Parathyroid adenoma (tissue), 2 donors: ENCODE measurements at regions not wholly inside any gene's neighbourhood (a gene's known extent, or its start where the extent isn't known, plus 50 kb on each side); places are given as distances from the start of the nearest gene placed in this dataset.

Experiments used
- H2AFZ ChIP-seq: fragments of 300-600 bp; sonication (generic); one replicate; pipeline ENCODE4 v1.7.0; 2017; ENCODE audit warnings: antibody characterized with exemption, mild to moderate bottlenecking
- H3K27ac ChIP-seq: fragments of 300-600 bp; sonication (generic); one replicate; pipeline ENCODE4 v1.7.0; 2017
- H3K27me3 ChIP-seq: fragments of 300-600 bp; sonication (generic); one replicate; pipeline ENCODE4 v1.7.0; 2017; ENCODE audit warnings: low read length; ENCODE audit not compliant: control insufficient read depth, insufficient read depth
- H3K36me3 ChIP-seq: fragments of 300-600 bp; sonication (generic); one replicate; pipeline ENCODE4 v1.7.0; 2017; ENCODE audit warnings: low read length; ENCODE audit not compliant: control insufficient read depth, insufficient read depth
- H3K4me1 ChIP-seq: fragments of 300-600 bp; sonication (generic); one replicate; pipeline ENCODE4 v1.7.0; 2017; ENCODE audit warnings: control low read depth
- H3K4me2 ChIP-seq: fragments of 300-600 bp; sonication (generic); one replicate; pipeline ENCODE4 v1.7.0; 2017; ENCODE audit warnings: low read length
- H3K4me3 ChIP-seq: fragments of 300-600 bp; sonication (generic); one replicate; pipeline ENCODE4 v1.7.0; 2017; ENCODE audit warnings: low read depth, low read length
- H3K79me2 ChIP-seq: fragments of 300-600 bp; sonication (generic); one replicate; pipeline ENCODE4 v1.7.0; 2017; ENCODE audit warnings: control low read depth
- H3K9ac ChIP-seq: fragments of 300-600 bp; sonication (generic); one replicate; pipeline ENCODE4 v1.7.0; 2017; ENCODE audit warnings: mild to moderate bottlenecking
- H3K9me3 ChIP-seq: fragments of 300-600 bp; sonication (generic); one replicate; pipeline ENCODE4 v1.7.0; 2017; ENCODE audit warnings: low read length; ENCODE audit not compliant: control insufficient read depth
- TF ChIP-seq, protein P1 (sequence below): fragments of 300-600 bp; sonication (generic); IDR thresholded peaks from one replicate; pipeline ENCODE4 v1.7.0; 2017; ENCODE audit warnings: antibody characterized with exemption, mild to moderate bottlenecking
- donor health status: primary hyperparathyroidism.

DNA sequence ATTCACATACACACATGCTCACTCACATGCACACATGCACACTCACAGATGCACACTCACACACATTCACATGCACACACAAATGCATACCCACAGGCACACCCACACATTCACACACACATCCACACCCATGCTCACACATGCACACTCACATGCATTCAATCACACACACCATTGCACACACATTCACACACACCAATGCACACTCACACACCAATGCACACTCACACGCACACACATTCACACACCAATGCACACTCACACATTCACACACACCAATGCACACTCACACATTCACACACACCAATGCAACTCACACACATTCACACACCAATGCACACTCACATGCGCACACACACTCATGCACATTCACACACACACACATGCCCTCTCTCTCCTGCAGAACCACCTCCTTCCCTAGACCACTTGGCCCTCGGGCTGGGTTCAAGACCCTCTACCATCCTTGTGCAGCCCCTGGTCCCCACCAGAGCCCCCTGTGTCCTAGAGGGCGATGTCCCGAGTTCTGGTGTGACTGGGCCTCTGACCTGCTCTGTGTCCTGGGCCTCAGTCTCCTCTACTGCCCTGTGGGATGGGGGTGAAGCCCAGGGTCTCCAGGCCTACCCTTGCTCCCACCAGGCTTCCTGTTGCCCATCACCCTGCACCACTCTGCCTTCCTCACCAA, 139.0 kb downstream of the OLFM1 start:
- Histone ChIP-seq H3K4me2 (no peak overlapping the region), H2AFZ (no peak overlapping the region), H3K4me3 (no peak overlapping the region), H3K27me3 (no peaks in the 10 kb centered on the region), H3K9ac (no peak overlapping the region), H3K36me3 (no peaks in the 10 kb centered on the region), H3K27ac (no peak overlapping the region), H3K4me1 (no peaks in the 10 kb centered on the region), H3K79me2 (no peaks in the 10 kb centered on the region), H3K9me3 (no peaks in the 10 kb centered on the region)
- TF ChIP-seq, protein P1, sequence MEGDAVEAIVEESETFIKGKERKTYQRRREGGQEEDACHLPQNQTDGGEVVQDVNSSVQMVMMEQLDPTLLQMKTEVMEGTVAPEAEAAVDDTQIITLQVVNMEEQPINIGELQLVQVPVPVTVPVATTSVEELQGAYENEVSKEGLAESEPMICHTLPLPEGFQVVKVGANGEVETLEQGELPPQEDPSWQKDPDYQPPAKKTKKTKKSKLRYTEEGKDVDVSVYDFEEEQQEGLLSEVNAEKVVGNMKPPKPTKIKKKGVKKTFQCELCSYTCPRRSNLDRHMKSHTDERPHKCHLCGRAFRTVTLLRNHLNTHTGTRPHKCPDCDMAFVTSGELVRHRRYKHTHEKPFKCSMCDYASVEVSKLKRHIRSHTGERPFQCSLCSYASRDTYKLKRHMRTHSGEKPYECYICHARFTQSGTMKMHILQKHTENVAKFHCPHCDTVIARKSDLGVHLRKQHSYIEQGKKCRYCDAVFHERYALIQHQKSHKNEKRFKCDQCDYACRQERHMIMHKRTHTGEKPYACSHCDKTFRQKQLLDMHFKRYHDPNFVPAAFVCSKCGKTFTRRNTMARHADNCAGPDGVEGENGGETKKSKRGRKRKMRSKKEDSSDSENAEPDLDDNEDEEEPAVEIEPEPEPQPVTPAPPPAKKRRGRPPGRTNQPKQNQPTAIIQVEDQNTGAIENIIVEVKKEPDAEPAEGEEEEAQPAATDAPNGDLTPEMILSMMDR, result no peak

- Histone ChIP-seq H3K9ac (no peak overlapping the region), H3K4me3 (no peak overlapping the region), H2AFZ (no peak overlapping the region), H3K79me2 (no peaks in the 10 kb centered on the region), H3K4me1 (no peaks in the 10 kb centered on the region), H3K36me3 (no peaks in the 10 kb centered on the region), H3K27ac (no peak overlapping the region), H3K27me3 (no peaks in the 10 kb centered on the region), H3K4me2 (no peak overlapping the region), H3K9me3 (no peaks in the 10 kb centered on the region)
- TF ChIP-seq, protein P1, result no peak
Measured at GRCh38 chr9:135227641-135228251, 140.3 kb downstream of the OLFM1 start.

DNA sequence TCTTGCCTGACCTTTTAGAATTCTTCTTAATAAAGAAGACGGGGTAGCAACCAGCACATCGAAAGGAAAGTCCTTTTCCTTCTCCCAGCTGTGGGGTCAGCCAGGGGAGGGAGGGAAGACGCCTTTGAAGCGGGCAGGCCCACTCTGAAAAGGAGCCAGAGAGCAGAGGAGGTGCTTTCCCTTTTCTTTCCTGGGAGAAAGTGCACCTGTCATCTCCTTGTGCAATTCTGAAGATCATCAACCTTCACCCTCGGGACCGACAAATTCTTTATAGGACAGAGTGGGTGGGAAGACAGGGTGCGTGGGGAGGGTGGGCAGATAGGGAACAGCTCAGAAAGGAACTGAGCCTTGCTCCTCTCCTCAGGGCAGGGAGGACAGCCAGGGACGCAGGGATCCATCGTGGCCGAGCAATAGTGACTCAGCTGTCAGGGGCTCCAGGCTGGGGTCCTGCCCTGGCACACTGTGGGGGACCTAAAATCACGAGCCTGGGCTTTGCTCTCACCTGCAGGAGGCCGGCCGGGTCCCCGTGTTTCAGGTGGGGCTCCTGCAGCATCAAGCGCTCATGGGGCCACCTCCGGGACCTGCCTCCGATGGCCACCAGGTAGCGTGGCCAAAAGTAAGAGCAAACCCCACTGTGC, 141.0 kb downstream of the OLFM1 start:
- TF ChIP-seq, protein P1, result no peak
- Histone ChIP-seq H3K27ac (no peak overlapping the region), H3K4me2 (no peak overlapping the region), H3K9ac (no peak overlapping the region), H3K79me2 (no peaks in the 10 kb centered on the region), H3K36me3 (no peaks in the 10 kb centered on the region), H3K4me3 (no peak overlapping the region), H3K9me3 (no peaks in the 10 kb centered on the region), H3K27me3 (no peaks in the 10 kb centered on the region), H2AFZ (no peak overlapping the region), H3K4me1 (no peaks in the 10 kb centered on the region)

DNA sequence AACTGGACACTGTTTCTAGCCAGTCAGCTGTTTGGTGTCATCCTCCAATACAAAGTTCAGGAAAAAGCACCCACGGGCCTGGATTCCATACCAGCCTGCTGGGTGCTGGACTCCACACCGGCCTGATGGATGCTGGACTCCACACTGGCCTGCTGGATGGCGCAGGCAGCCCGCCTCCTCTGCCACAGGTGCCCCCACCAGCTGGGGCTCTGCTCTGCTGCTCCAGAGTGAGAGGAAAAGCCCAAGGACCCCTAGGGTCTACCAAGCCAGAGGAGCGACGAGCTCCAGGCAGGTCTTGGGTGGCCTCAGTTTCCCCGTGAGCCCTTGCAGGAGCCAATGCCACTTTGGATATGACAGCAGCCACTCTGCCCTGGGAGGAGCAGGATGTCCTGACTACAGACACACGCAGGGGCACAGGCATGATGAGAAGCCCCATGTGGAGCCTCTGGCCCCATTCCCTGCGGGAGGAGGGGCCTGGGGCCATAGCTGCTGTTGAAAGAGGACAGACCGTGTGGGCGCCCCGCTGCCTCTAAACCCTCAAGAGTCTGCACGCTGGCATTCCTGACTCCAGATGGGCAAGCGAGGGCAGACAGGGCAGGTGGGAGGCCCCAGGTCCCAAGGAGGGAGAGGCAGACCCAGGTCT, 141.6 kb downstream of the OLFM1 start:
- Histone ChIP-seq H3K4me2 (no peak overlapping the region), H3K9me3 (no peaks in the 10 kb centered on the region), H3K27ac (no peak overlapping the region), H3K79me2 (no peaks in the 10 kb centered on the region), H3K36me3 (no peaks in the 10 kb centered on the region), H3K4me3 (no peak overlapping the region), H3K4me1 (no peaks in the 10 kb centered on the region), H2AFZ (no peak overlapping the region), H3K9ac (no peak overlapping the region), H3K27me3 (no peaks in the 10 kb centered on the region)
- TF ChIP-seq, protein P1, result no peak
